Liver (tissue), 8 donors: ENCODE measurements at regions not wholly inside any gene's neighbourhood (a gene's known extent, or its start where the extent isn't known, plus 50 kb on each side); places are given as distances from the start of the nearest gene placed in this dataset.

Source experiments
- DNase-seq: peaks from one replicate; pipeline ENCODE4 v3.0.0-alpha.2; 2017; ENCODE audit warnings: low spot score
- H3K27ac ChIP-seq, 2 donors: one replicate each; pipeline ENCODE4 v1.7.0; 2013; ENCODE audit warnings: inconsistent platforms in 2 of 2, low read length in 2 of 2, control low read depth in 1 of 2, low read depth in 1 of 2, mild to moderate bottlenecking in 1 of 2
- H3K27me3 ChIP-seq, 4 donors: one replicate each; pipeline versions ENCODE4 v1.6.1 to v1.7.0; 2013; ENCODE audit warnings: low read length in 3 of 4, inconsistent platforms in 1 of 4, mild to moderate bottlenecking in 1 of 4, moderate library complexity in 1 of 4; ENCODE audit not compliant: control insufficient read depth in 4 of 4, insufficient read depth in 4 of 4
- H3K36me3 ChIP-seq, 4 donors: one replicate each; pipeline versions ENCODE4 v1.6.1 to v1.7.0; 2013; ENCODE audit warnings: low read length in 3 of 4, mild to moderate bottlenecking in 3 of 4, low read depth in 1 of 4, moderate library complexity in 1 of 4; ENCODE audit not compliant: control insufficient read depth in 4 of 4, insufficient read depth in 3 of 4
- H3K4me1 ChIP-seq, 4 donors: one replicate each; pipeline versions ENCODE4 v1.6.1 to v1.7.0; 2013; ENCODE audit warnings: low read length in 3 of 4, mild to moderate bottlenecking in 3 of 4, moderate library complexity in 1 of 4; ENCODE audit not compliant: control insufficient read depth in 4 of 4, insufficient read depth in 4 of 4
- H3K4me3 ChIP-seq, 3 donors: one replicate each; pipeline versions ENCODE4 v1.6.1 to v1.7.0; 2013; ENCODE audit warnings: low read length in 3 of 3, control low read depth in 1 of 3, low read depth in 1 of 3, mild to moderate bottlenecking in 1 of 3
- H3K9ac ChIP-seq, 2 donors: one replicate each; pipeline ENCODE4 v1.7.0; 2013; ENCODE audit warnings: low read length in 2 of 2, mild to moderate bottlenecking in 2 of 2, moderate library complexity in 2 of 2, control low read depth in 1 of 2, low read depth in 1 of 2
- H3K9me3 ChIP-seq, 4 donors: one replicate each; pipeline versions ENCODE4 v1.6.1 to v1.7.0; 2013; ENCODE audit warnings: low read length in 3 of 4; ENCODE audit not compliant: control insufficient read depth in 4 of 4
- ATF3 ChIP-seq: IDR thresholded peaks from 2 replicates; pipeline ENCODE4 v1.6.1; 2016; ENCODE audit warnings: antibody characterized with exemption
- EGR1 ChIP-seq, 2 donors: IDR thresholded peaks; 2 replicates each; pipeline ENCODE4 v1.6.1; 2016 to 2018; ENCODE audit warnings: antibody characterized with exemption in 2 of 2, low read depth in 2 of 2
- FOXA1 ChIP-seq: IDR thresholded peaks from 2 replicates; pipeline ENCODE4 v1.6.1; 2016; ENCODE audit warnings: antibody characterized with exemption
- FOXA2 ChIP-seq: IDR thresholded peaks from 2 replicates; pipeline ENCODE4 v1.6.1; 2016; ENCODE audit warnings: antibody characterized with exemption
- GABPA ChIP-seq, 2 donors: IDR thresholded peaks in 1 of 2; conservative IDR thresholded peaks in 1 of 2; 2 replicates each; pipeline ENCODE4 v1.6.1; 2016; ENCODE audit warnings: antibody characterized with exemption in 2 of 2, mild to moderate bottlenecking in 1 of 2, moderate library complexity in 1 of 2
- HNF4A ChIP-seq, 2 donors: conservative IDR thresholded peaks; 2 replicates each; pipeline ENCODE4 v1.6.1; 2016; ENCODE audit warnings: antibody characterized with exemption in 2 of 2, mild to moderate bottlenecking in 2 of 2
- HNF4G ChIP-seq: IDR thresholded peaks from 2 replicates; pipeline ENCODE4 v1.6.1; 2016; ENCODE audit warnings: antibody characterized with exemption
- JUND ChIP-seq, 2 donors: IDR thresholded peaks; 2 replicates each; pipeline ENCODE4 v1.6.1; 2016; ENCODE audit warnings: antibody characterized with exemption in 2 of 2
- NR2F2 ChIP-seq: IDR thresholded peaks from 2 replicates; pipeline ENCODE4 v1.6.1; 2016; ENCODE audit warnings: antibody characterized with exemption
- RAD21 ChIP-seq, 2 donors: IDR thresholded peaks; 2 replicates each; pipeline ENCODE4 v1.6.1; 2016; ENCODE audit warnings: antibody characterized with exemption in 2 of 2, mild to moderate bottlenecking in 2 of 2
- RXRA ChIP-seq, 2 donors: IDR thresholded peaks; 2 replicates each; pipeline ENCODE4 v1.6.1; 2017 to 2018; ENCODE audit warnings: antibody characterized with exemption in 2 of 2, mild to moderate bottlenecking in 1 of 2
- TAF1 ChIP-seq: conservative IDR thresholded peaks from 2 replicates; pipeline ENCODE4 v1.6.1; 2016; ENCODE audit warnings: antibody characterized with exemption, mild to moderate bottlenecking
- YY1 ChIP-seq: IDR thresholded peaks from 2 replicates; pipeline ENCODE4 v1.6.1; 2016; ENCODE audit warnings: antibody characterized with exemption, mild to moderate bottlenecking
- WGBS: extraction: QIAGEN DNeasy Blood & Tissue Kit; methylation state at CpG from one replicate; pipeline ENCODE4 v1.1.7; 2013; 5-methylcytosine and 5-hydroxymethylcytosine counted together
- TF ChIP-seq, protein P1 (sequence below): fragments of 150-350 bp; IDR thresholded peaks from 2 replicates; pipeline ENCODE4 v1.5.1; 2017; ENCODE audit warnings: improper control_type of control experiment, low read depth, low read length; ENCODE audit not compliant: missing input control
- TF ChIP-seq, protein P2 (sequence below): IDR thresholded peaks from 2 replicates; pipeline ENCODE4 v1.6.1; 2016; ENCODE audit warnings: antibody characterized with exemption, mild to moderate bottlenecking
- TF ChIP-seq, protein P3 (sequence below): IDR thresholded peaks from 2 replicates; pipeline ENCODE4 v1.6.1; 2016; ENCODE audit warnings: antibody characterized with exemption
- TF ChIP-seq, protein P4 (sequence below): IDR thresholded peaks from 2 replicates; pipeline ENCODE4 v1.6.1; 2016; ENCODE audit warnings: antibody characterized with exemption
- donor health status: healthy.
- donor health status: healthy.
- donor health status: healthy.
- donor health status: healthy.
- donor health status: healthy.

GRCh38 chr12:85509857-85510256 is 229.8 kb downstream of the ALX1 start:
- WGBS, result 69% methylated on average over 3 of the region's 3 CpGs
- H3K4me3 ChIP-seq, result no peak overlapping the region
- TF ChIP-seq FOXA1 (no peak), GABPA (IDR thresholded peaks at IDR 0.05 in 1 of 2, conservative IDR thresholded peaks at IDR 0.05 in 1 of 2) (no peak), ATF3 (no peak), TAF1 (no peak), FOXA2 (no peak), YY1 (no peak), RAD21 (IDR thresholded peaks at IDR 0.05) (no peak), HNF4A (conservative IDR thresholded peaks at IDR 0.05) (no peak), HNF4G (no peak), EGR1 (IDR thresholded peaks at IDR 0.05; ENCODE audit: low read depth in 2 of 2) (no peak), JUND (IDR thresholded peaks at IDR 0.05) (no peak)
- TF ChIP-seq, protein P1, sequence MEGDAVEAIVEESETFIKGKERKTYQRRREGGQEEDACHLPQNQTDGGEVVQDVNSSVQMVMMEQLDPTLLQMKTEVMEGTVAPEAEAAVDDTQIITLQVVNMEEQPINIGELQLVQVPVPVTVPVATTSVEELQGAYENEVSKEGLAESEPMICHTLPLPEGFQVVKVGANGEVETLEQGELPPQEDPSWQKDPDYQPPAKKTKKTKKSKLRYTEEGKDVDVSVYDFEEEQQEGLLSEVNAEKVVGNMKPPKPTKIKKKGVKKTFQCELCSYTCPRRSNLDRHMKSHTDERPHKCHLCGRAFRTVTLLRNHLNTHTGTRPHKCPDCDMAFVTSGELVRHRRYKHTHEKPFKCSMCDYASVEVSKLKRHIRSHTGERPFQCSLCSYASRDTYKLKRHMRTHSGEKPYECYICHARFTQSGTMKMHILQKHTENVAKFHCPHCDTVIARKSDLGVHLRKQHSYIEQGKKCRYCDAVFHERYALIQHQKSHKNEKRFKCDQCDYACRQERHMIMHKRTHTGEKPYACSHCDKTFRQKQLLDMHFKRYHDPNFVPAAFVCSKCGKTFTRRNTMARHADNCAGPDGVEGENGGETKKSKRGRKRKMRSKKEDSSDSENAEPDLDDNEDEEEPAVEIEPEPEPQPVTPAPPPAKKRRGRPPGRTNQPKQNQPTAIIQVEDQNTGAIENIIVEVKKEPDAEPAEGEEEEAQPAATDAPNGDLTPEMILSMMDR, result no peak
- TF ChIP-seq, protein P2, sequence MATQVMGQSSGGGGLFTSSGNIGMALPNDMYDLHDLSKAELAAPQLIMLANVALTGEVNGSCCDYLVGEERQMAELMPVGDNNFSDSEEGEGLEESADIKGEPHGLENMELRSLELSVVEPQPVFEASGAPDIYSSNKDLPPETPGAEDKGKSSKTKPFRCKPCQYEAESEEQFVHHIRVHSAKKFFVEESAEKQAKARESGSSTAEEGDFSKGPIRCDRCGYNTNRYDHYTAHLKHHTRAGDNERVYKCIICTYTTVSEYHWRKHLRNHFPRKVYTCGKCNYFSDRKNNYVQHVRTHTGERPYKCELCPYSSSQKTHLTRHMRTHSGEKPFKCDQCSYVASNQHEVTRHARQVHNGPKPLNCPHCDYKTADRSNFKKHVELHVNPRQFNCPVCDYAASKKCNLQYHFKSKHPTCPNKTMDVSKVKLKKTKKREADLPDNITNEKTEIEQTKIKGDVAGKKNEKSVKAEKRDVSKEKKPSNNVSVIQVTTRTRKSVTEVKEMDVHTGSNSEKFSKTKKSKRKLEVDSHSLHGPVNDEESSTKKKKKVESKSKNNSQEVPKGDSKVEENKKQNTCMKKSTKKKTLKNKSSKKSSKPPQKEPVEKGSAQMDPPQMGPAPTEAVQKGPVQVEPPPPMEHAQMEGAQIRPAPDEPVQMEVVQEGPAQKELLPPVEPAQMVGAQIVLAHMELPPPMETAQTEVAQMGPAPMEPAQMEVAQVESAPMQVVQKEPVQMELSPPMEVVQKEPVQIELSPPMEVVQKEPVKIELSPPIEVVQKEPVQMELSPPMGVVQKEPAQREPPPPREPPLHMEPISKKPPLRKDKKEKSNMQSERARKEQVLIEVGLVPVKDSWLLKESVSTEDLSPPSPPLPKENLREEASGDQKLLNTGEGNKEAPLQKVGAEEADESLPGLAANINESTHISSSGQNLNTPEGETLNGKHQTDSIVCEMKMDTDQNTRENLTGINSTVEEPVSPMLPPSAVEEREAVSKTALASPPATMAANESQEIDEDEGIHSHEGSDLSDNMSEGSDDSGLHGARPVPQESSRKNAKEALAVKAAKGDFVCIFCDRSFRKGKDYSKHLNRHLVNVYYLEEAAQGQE, result no peak
- TF ChIP-seq, protein P3, sequence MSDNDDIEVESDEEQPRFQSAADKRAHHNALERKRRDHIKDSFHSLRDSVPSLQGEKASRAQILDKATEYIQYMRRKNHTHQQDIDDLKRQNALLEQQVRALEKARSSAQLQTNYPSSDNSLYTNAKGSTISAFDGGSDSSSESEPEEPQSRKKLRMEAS, result no peak
- TF ChIP-seq, protein P4, sequence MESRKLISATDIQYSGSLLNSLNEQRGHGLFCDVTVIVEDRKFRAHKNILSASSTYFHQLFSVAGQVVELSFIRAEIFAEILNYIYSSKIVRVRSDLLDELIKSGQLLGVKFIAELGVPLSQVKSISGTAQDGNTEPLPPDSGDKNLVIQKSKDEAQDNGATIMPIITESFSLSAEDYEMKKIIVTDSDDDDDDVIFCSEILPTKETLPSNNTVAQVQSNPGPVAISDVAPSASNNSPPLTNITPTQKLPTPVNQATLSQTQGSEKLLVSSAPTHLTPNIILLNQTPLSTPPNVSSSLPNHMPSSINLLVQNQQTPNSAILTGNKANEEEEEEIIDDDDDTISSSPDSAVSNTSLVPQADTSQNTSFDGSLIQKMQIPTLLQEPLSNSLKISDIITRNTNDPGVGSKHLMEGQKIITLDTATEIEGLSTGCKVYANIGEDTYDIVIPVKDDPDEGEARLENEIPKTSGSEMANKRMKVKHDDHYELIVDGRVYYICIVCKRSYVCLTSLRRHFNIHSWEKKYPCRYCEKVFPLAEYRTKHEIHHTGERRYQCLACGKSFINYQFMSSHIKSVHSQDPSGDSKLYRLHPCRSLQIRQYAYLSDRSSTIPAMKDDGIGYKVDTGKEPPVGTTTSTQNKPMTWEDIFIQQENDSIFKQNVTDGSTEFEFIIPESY, result no peak

DNA sequence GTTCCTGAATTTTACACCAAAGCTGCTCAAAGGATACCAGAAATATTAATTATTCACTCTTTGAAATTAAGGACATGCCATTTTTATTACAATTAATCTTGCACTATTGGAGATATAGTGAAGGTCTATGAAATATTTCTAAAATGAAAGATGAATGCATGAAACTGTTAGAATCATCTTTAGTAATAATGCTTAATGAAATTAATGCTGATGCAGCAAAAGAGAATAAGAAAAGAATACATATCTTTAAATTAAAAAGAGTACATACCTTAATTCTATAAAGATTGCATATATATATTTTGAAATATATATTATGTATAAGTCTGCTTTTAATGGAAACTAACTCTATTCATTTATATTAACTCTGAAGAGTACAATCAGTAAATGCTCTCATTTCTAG is 236.0 kb downstream of the ALX1 start:
- Histone ChIP-seq H3K27ac (no peak overlapping the region), H3K36me3 (no peaks in the 10 kb centered on the region), H3K9ac (no peak overlapping the region), H3K27me3 (peaks cover 0 to 2% (median 0%) of the 10 kb centered on the region in 4 donors), H3K9me3 (no peaks in the 10 kb centered on the region), H3K4me1 (no peaks in the 10 kb centered on the region), H3K4me3 (no peak overlapping the region)
- DNase-seq, result no peak
- TF ChIP-seq YY1 (no peak), GABPA (IDR thresholded peaks at IDR 0.05 in 1 of 2, conservative IDR thresholded peaks at IDR 0.05 in 1 of 2) (no peak), FOXA2 (no peak), RAD21 (IDR thresholded peaks at IDR 0.05) (no peak), TAF1 (no peak), FOXA1 (no peak), RXRA (IDR thresholded peaks at IDR 0.05) (no peak), NR2F2 (no peak), EGR1 (IDR thresholded peaks at IDR 0.05; ENCODE audit: low read depth in 2 of 2) (no peak)
- TF ChIP-seq, protein P2, result no peak
- TF ChIP-seq, protein P1, result no peak
- TF ChIP-seq, protein P3, result no peak

More at GRCh38 chr12:85509857-85510256, 229.8 kb downstream of the ALX1 start:
- Histone ChIP-seq H3K27me3 (no peaks in the 10 kb centered on the region), H3K9me3 (no peaks in the 10 kb centered on the region), H3K9ac (no peak overlapping the region), H3K36me3 (no peaks in the 10 kb centered on the region), H3K27ac (no peak overlapping the region), H3K4me1 (no peaks in the 10 kb centered on the region)
- no peak for DNase-seq
